Endothelial cell of umbilical vein (primary cell): ENCODE measurements at regions not wholly inside any gene's neighbourhood (a gene's known extent, or its start where the extent isn't known, plus 50 kb on each side); places are given as distances from the start of the nearest gene placed in this dataset.

Experiments
- EZH2 ChIP-seq: IDR thresholded peaks from 2 replicates; pipeline ENCODE4 v1.6.1; 2012; ENCODE audit warnings: borderline replicate concordance, low read depth, mild to moderate bottlenecking, moderate library complexity, low read length, inconsistent platforms; ENCODE audit not compliant: severe bottlenecking
- GATA2 ChIP-seq: IDR thresholded peaks from 2 replicates; pipeline ENCODE4 v1.7.0; 2011; ENCODE audit warnings: low read depth, mild to moderate bottlenecking, moderate library complexity, mixed read lengths, low read length; ENCODE audit not compliant: insufficient read length, insufficient read depth
- MYC ChIP-seq: IDR thresholded peaks from one replicate; pipeline ENCODE4 v1.6.1; 2011; ENCODE audit warnings: mild to moderate bottlenecking, low read depth, low read length
- POLR2A ChIP-seq: IDR thresholded peaks from 2 replicates; pipeline ENCODE4 v1.6.1; 2012; ENCODE audit warnings: low read depth, mild to moderate bottlenecking, control low read depth, low read length
- POLR2AphosphoS5 ChIP-seq: IDR thresholded peaks from 2 replicates; pipeline ENCODE4 v1.6.1; 2012; ENCODE audit warnings: low read depth, mild to moderate bottlenecking, control low read depth, low read length, moderate library complexity; ENCODE audit not compliant: insufficient read depth
- TF ChIP-seq, protein P1 (sequence below), 2 donors: IDR thresholded peaks; 1 replicate in 1 of 2; 2 replicates in 1 of 2; pipeline ENCODE4 v1.5.1; 2011; ENCODE audit warnings: low read length in 2 of 2, mild to moderate bottlenecking in 2 of 2, moderate library complexity in 2 of 2, control low read depth in 1 of 2, inconsistent platforms in 1 of 2, low read depth in 1 of 2; ENCODE audit not compliant: insufficient read depth in 1 of 2; ENCODE audit errors: extremely low read depth in 1 of 2

DNA sequence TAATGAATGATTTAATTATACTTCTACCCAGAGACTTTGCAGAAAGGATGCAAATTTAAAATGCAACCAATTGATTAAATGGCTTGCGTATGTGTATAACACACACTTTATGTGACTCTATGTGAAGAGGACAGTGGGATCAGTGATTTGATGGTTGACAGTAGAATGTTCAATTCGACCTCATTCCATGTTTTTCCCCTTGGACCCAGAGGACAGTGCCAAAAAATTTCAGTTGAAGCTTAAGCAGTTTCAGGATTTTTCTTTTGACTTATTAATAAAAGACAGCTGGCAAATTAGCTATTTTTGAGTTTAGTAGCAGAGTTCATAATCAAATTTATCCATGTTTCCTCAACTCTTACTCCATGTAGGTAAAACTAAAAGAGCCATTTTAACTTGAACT, 742.4 kb upstream of the NR2F2 start:
- TF ChIP-seq EZH2 (no peak), POLR2AphosphoS5 (no peak), POLR2A (no peak), MYC (no peak), GATA2 (no peak)
- TF ChIP-seq, protein P1, sequence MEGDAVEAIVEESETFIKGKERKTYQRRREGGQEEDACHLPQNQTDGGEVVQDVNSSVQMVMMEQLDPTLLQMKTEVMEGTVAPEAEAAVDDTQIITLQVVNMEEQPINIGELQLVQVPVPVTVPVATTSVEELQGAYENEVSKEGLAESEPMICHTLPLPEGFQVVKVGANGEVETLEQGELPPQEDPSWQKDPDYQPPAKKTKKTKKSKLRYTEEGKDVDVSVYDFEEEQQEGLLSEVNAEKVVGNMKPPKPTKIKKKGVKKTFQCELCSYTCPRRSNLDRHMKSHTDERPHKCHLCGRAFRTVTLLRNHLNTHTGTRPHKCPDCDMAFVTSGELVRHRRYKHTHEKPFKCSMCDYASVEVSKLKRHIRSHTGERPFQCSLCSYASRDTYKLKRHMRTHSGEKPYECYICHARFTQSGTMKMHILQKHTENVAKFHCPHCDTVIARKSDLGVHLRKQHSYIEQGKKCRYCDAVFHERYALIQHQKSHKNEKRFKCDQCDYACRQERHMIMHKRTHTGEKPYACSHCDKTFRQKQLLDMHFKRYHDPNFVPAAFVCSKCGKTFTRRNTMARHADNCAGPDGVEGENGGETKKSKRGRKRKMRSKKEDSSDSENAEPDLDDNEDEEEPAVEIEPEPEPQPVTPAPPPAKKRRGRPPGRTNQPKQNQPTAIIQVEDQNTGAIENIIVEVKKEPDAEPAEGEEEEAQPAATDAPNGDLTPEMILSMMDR (IDR thresholded peaks at IDR 0.05; ENCODE audit: extremely low read depth in 1 of 2, insufficient read depth in 1 of 2, low read depth in 1 of 2, low read length in 2 of 2) = no peak
